SK-N-SH (cell line): ENCODE measurements at regions not wholly inside any gene's neighbourhood (a gene's known extent, or its start where the extent isn't known, plus 50 kb on each side); places are given as distances from the start of the nearest gene placed in this dataset.

Source experiments
- TCF12 ChIP-seq: IDR thresholded peaks from 2 replicates; pipeline ENCODE4 v1.4.0; 2012
- TEAD4 ChIP-seq: IDR thresholded peaks from 2 replicates; pipeline ENCODE4 v1.4.0; 2012; ENCODE audit warnings: mild to moderate bottlenecking, borderline replicate concordance; ENCODE audit not compliant: insufficient read depth
- TF ChIP-seq, protein P1 (sequence below): fragments of 150-350 bp; IDR thresholded peaks from 2 replicates; pipeline ENCODE4 v1.6.1; 2017; ENCODE audit warnings: antibody characterized with exemption, low read length, low read depth, borderline replicate concordance
- TF ChIP-seq, protein P2 (sequence below): fragments of 200-600 bp; sonication (generic); IDR thresholded peaks from 2 replicates; pipeline ENCODE4 v1.6.1; 2017; ENCODE audit warnings: antibody characterized with exemption, mild to moderate bottlenecking, moderate library complexity

DNA sequence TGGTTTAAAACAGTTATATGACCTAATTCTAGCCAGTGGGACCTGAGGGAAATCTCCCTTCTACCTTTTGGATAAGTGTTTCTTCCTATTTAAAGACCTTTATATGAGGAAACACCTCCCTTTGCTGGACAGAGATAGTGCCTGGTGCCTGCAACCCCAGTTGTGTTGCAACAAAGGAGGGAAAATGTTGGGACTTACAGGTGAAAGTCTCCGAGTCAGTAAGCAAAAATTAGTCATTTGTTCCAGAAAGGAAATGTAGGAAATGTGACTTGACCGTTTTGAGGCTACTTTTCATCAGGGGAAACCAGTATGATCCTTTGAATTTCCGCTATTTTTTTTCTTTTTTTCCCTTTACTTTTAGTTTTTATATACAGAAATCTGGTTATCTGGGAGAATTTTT is 165.5 kb downstream of the DKK1 start:
- TF ChIP-seq, protein P1, sequence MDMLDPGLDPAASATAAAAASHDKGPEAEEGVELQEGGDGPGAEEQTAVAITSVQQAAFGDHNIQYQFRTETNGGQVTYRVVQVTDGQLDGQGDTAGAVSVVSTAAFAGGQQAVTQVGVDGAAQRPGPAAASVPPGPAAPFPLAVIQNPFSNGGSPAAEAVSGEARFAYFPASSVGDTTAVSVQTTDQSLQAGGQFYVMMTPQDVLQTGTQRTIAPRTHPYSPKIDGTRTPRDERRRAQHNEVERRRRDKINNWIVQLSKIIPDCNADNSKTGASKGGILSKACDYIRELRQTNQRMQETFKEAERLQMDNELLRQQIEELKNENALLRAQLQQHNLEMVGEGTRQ = no peak
- TF ChIP-seq TCF12 (no peak), TEAD4 (no peak)
- TF ChIP-seq, protein P2, sequence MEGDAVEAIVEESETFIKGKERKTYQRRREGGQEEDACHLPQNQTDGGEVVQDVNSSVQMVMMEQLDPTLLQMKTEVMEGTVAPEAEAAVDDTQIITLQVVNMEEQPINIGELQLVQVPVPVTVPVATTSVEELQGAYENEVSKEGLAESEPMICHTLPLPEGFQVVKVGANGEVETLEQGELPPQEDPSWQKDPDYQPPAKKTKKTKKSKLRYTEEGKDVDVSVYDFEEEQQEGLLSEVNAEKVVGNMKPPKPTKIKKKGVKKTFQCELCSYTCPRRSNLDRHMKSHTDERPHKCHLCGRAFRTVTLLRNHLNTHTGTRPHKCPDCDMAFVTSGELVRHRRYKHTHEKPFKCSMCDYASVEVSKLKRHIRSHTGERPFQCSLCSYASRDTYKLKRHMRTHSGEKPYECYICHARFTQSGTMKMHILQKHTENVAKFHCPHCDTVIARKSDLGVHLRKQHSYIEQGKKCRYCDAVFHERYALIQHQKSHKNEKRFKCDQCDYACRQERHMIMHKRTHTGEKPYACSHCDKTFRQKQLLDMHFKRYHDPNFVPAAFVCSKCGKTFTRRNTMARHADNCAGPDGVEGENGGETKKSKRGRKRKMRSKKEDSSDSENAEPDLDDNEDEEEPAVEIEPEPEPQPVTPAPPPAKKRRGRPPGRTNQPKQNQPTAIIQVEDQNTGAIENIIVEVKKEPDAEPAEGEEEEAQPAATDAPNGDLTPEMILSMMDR = no peak
